ENCODE measurements at regions not wholly inside any gene's neighbourhood (a gene's known extent, or its start where the extent isn't known, plus 50 kb on each side); places are given as distances from the start of the nearest gene placed in this dataset.

DNA sequence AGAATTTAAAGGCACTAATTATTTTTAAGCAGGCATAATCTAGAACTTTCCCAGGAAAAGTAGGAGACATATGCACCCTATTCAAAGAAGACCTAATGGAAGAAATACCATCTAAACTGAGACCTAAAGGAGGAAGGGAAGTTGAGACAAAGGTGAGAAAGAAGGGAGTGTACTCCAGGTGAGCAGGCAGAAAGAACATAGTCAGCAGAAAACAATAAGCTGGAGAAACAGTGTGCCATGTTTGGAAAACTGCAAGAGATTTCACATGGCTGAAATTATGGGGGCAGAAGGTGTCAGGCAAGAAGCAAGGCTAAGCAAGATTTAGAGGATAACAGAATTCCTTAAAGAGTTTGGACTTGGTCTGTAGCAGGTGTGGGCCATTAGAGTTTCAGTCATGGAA lies 167.0 kb upstream of the USP25 start:
- Histone ChIP-seq H3K36me3 (no peaks in the 10 kb centered on the region), H3K27ac (no peak overlapping the region), H3K4me1 (no peaks in the 10 kb centered on the region), H3K9me3 (no peaks in the 10 kb centered on the region), H3K27me3 (no peaks in the 10 kb centered on the region), H3K4me3 (no peak overlapping the region)
- TF ChIP-seq, protein P1, sequence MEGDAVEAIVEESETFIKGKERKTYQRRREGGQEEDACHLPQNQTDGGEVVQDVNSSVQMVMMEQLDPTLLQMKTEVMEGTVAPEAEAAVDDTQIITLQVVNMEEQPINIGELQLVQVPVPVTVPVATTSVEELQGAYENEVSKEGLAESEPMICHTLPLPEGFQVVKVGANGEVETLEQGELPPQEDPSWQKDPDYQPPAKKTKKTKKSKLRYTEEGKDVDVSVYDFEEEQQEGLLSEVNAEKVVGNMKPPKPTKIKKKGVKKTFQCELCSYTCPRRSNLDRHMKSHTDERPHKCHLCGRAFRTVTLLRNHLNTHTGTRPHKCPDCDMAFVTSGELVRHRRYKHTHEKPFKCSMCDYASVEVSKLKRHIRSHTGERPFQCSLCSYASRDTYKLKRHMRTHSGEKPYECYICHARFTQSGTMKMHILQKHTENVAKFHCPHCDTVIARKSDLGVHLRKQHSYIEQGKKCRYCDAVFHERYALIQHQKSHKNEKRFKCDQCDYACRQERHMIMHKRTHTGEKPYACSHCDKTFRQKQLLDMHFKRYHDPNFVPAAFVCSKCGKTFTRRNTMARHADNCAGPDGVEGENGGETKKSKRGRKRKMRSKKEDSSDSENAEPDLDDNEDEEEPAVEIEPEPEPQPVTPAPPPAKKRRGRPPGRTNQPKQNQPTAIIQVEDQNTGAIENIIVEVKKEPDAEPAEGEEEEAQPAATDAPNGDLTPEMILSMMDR (IDR thresholded peaks at IDR 0.05): no peak
- TF ChIP-seq POLR2AphosphoS5 (IDR thresholded peaks at IDR 0.05) (no peak), POLR2A (IDR thresholded peaks at IDR 0.05) (no peak)
- no peak for DNase-seq (ENCODE audit: low spot score in 2 of 2)
- intact Hi-C loops (cut with DNase I; ENCODE audit: low total_unique reads): no loop called here

DNA sequence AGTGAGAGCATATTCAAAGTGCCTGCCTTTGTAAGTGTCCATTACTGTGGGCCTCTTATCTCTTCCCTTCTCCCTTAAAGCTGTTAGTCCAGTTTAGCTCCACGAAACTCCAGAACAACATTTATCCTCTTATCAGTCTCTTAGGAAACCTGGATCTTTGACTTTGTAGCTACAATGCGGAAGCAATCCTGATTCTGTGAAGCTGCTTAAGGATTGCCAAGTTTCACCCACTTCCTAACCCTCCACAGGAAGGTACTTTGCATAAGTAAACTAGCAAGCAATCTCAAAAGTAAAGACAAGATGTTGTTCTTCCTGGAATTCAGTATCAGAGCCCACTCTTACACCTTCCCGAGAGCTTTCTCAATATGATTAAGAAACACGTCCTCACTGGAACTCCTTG lies 164.9 kb upstream of the USP25 start:
- TF ChIP-seq POLR2A (IDR thresholded peaks at IDR 0.05): no peak
- TF ChIP-seq, protein P1 (IDR thresholded peaks at IDR 0.05): no peak
- no peak for TF ChIP-seq POLR2AphosphoS5 (IDR thresholded peaks at IDR 0.05)
- H3K9me3 ChIP-seq: no peaks in the 10 kb centered on the region
- H3K36me3 ChIP-seq: no peaks in the 10 kb centered on the region
- no peaks in the 10 kb centered on the region for H3K4me1 ChIP-seq
- intact Hi-C loops (cut with DNase I; ENCODE audit: low total_unique reads): no loop called here
- peak overlapping the region in 1 of 2 donors; percentile 27 for H3K27ac ChIP-seq
- H3K4me3 ChIP-seq: no peak overlapping the region
- H3K27me3 ChIP-seq: no peaks in the 10 kb centered on the region
- no peak for DNase-seq (ENCODE audit: low spot score in 2 of 2)

DNA sequence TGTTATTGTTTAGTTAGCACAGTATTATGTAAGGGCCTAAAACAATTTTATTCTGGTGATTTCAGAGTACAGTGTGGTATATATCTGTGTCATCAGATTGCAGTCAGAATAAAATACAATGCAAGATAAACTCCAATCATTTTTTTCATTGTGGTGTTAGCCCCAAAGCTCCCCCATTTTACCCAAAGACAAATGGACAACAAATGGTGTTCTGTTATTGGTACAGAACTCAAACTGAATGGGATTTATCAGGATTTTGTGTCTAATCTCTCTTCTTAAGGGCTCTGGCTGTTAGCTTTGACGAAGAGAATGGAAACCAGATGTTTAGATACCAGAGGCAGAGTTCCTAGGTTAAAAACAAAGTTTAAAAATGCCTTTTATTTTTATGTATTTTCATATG lies 163.1 kb upstream of the USP25 start:
- Histone ChIP-seq H3K27ac (no peak overlapping the region), H3K27me3 (no peaks in the 10 kb centered on the region), H3K4me1 (no peaks in the 10 kb centered on the region), H3K9me3 (no peaks in the 10 kb centered on the region), H3K4me3 (no peak overlapping the region), H3K36me3 (no peaks in the 10 kb centered on the region)
- intact Hi-C loops (cut with DNase I; ENCODE audit: low total_unique reads): no loop called here
- DNase-seq (ENCODE audit: low spot score in 2 of 2): no peak
- no peak for TF ChIP-seq POLR2A (IDR thresholded peaks at IDR 0.05)
- no peak for TF ChIP-seq POLR2AphosphoS5 (IDR thresholded peaks at IDR 0.05)
- TF ChIP-seq, protein P1 (IDR thresholded peaks at IDR 0.05): no peak

DNA sequence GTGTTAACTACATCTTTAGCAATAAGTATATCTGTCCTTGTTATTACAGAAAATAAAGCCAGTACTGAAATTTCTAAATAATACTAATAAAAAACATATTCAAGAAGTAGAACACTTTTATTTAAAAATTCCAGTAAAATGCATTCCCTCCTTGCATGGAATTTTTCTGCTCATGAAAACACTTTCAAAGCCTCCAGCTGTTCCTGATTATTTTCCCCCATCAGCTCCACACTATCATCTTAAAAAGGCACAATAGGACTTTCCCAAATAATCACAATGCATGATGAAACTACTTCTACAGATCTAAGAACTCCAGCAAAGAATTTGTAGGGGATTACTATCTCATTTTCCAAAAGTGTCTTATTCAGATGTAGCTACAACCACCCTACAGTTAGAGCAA lies 162.6 kb upstream of the USP25 start:
- no peak for TF ChIP-seq POLR2AphosphoS5 (IDR thresholded peaks at IDR 0.05)
- TF ChIP-seq POLR2A (IDR thresholded peaks at IDR 0.05): no peak
- TF ChIP-seq, protein P1 (IDR thresholded peaks at IDR 0.05): no peak
- H3K27me3 ChIP-seq: no peaks in the 10 kb centered on the region
- H3K4me3 ChIP-seq: no peak overlapping the region
- H3K9me3 ChIP-seq: no peaks in the 10 kb centered on the region
- no peaks in the 10 kb centered on the region for H3K36me3 ChIP-seq
- no peak overlapping the region for H3K27ac ChIP-seq
- intact Hi-C loops (cut with DNase I; ENCODE audit: low total_unique reads): no loop called here
- DNase-seq (ENCODE audit: low spot score in 2 of 2): no peak
- H3K4me1 ChIP-seq: no peaks in the 10 kb centered on the region

DNA sequence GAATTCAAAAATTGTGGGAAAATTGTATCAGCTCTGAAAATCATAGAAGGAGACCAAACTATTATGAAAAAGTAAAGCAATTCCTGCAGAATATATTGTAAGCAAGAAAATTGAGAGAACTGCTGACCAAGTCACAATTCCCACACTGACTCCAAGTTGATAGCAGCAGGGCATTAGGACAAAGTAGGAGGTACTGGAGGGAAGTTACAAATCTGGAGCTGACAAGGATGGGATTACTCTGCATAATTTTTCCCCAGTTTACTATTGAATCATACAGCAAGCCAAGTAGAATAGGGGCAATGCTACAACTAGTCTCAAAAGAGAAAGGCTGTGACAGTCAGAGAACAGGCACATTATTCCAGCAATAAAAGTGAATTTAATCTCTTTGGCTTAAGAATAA lies 161.3 kb upstream of the USP25 start:
- intact Hi-C loops (cut with DNase I; ENCODE audit: low total_unique reads): no loop called here
- H3K9me3 ChIP-seq: no peaks in the 10 kb centered on the region
- H3K27me3 ChIP-seq: no peaks in the 10 kb centered on the region
- H3K4me1 ChIP-seq: no peaks in the 10 kb centered on the region
- no peak for TF ChIP-seq POLR2A (IDR thresholded peaks at IDR 0.05)
- TF ChIP-seq POLR2AphosphoS5 (IDR thresholded peaks at IDR 0.05): no peak
- TF ChIP-seq, protein P1 (IDR thresholded peaks at IDR 0.05): no peak
- no peak for DNase-seq (ENCODE audit: low spot score in 2 of 2)
- H3K27ac ChIP-seq: no peak overlapping the region
- no peak overlapping the region for H3K4me3 ChIP-seq
- no peaks in the 10 kb centered on the region for H3K36me3 ChIP-seq

All from breast epithelium (tissue), 4 donors.